Esophagus muscularis mucosa (tissue), 3 donors: ENCODE measurements at regions not wholly inside any gene's neighbourhood (a gene's known extent, or its start where the extent isn't known, plus 50 kb on each side); places are given as distances from the start of the nearest gene placed in this dataset.

Experiments used
- POLR2AphosphoS5 ChIP-seq, 2 donors: sonication (generic); formaldehyde crosslinking; IDR thresholded peaks; one replicate each; pipeline ENCODE4 v1.6.1; 2017; ENCODE audit warnings: antibody characterized with exemption in 2 of 2
- TF ChIP-seq, protein P1 (sequence below), 3 experiments: fragments of 200-600 bp in 2 of 3; fragments of 450-650 bp in 1 of 3; sonication (generic) in 2 of 3; IDR thresholded peaks; one replicate each; pipeline ENCODE4 v1.5.1; 2017 to 2019; ENCODE audit warnings: antibody characterized with exemption in 3 of 3, mild to moderate bottlenecking in 2 of 3, moderate library complexity in 1 of 3

DNA sequence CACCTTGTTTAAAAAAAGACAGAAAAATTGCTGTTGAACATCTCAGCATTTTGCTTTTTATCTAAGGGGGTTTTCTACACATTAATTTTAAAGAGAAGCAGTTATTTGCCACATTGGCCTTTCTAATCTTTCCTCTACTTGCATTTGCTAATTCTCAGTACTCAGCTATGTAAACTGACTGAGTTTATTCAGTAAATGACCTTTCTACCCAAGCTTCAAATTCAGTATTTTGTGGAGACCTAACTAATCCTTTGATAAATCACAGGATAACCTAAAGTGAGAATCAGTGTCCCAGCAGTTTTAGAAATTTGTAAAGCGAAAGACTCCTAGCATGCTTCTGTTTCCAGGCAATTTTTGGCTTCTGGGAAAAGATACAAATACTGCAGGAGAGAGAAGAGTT is 288.4 kb downstream of the ASXL3 start:
- TF ChIP-seq, protein P1, sequence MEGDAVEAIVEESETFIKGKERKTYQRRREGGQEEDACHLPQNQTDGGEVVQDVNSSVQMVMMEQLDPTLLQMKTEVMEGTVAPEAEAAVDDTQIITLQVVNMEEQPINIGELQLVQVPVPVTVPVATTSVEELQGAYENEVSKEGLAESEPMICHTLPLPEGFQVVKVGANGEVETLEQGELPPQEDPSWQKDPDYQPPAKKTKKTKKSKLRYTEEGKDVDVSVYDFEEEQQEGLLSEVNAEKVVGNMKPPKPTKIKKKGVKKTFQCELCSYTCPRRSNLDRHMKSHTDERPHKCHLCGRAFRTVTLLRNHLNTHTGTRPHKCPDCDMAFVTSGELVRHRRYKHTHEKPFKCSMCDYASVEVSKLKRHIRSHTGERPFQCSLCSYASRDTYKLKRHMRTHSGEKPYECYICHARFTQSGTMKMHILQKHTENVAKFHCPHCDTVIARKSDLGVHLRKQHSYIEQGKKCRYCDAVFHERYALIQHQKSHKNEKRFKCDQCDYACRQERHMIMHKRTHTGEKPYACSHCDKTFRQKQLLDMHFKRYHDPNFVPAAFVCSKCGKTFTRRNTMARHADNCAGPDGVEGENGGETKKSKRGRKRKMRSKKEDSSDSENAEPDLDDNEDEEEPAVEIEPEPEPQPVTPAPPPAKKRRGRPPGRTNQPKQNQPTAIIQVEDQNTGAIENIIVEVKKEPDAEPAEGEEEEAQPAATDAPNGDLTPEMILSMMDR (IDR thresholded peaks at IDR 0.05), result no peak
- TF ChIP-seq POLR2AphosphoS5 (IDR thresholded peaks at IDR 0.05), result no peak
